GM12878 (cell line): ENCODE measurements at regions not wholly inside any gene's neighbourhood (a gene's known extent, or its start where the extent isn't known, plus 50 kb on each side); places are given as distances from the start of the nearest gene placed in this dataset.

Experiments
- ATAC-seq: fragments of 200-7000 bp; cut with Tn5 transposase; 3 replicates; pipeline ENCODE4 v1.9.1; 2020; ENCODE audit warnings: mild to moderate bottlenecking, moderate library complexity
- BruUV-seq: library from RNA; stranded (reverse); fragments of 400-500 nt; replicated peaks from 2 replicates; lab custom pipeline; 2021; lab: Mats Ljungman, UMichigan
- CTCF ChIA-PET: fragments of 300-600 bp; sonication (Branson Sonifier 250); formaldehyde crosslinking; extraction: SDS; loops from one replicate; lab custom pipeline; 2021; ENCODE audit warnings: inconsistent platforms; lab: Yijun Ruan, JAX
- POLR2A ChIA-PET: fragments of 350-600 bp; formaldehyde crosslinking; extraction: SDS; loops from one replicate; lab custom pipeline; 2021; ENCODE audit warnings: inconsistent platforms; lab: Charles Lee
- RAD21 ChIA-PET: fragments of 300-600 bp; sonication (Branson Sonifier 250); formaldehyde crosslinking; loops from one replicate; lab custom pipeline; 2023; ENCODE audit warnings: antibody characterized with exemption; ENCODE audit not compliant: unreplicated experiment; lab: Charles Lee
- SMC1A ChIA-PET: fragments of 300-600 bp; sonication (Branson Sonifier 250); formaldehyde crosslinking; loops from one replicate; lab custom pipeline; 2023; ENCODE audit not compliant: unreplicated experiment, uncharacterized antibody; lab: Charles Lee
- DNase-seq: peaks from one replicate; pipeline ENCODE4 v3.0.0-alpha.2; 2011; ENCODE audit warnings: low read depth, low spot score
- FAIRE-seq: peaks from 3 replicates; lab custom pipeline; 2011; peaks lifted over from hg19 to GRCh38; lab: Jason Lieb, UNC
- H2AFZ ChIP-seq: 2 replicates; pipeline ENCODE4 v1.6.0; 2011; ENCODE audit warnings: low read depth, low read length, control low read depth; ENCODE audit not compliant: control insufficient read depth
- H3K27ac ChIP-seq: 2 replicates; pipeline ENCODE4 v1.5.1; 2011; ENCODE audit warnings: control low read depth; ENCODE audit not compliant: control insufficient read depth, insufficient read depth
- H3K27me3 ChIP-seq, 2 experiments: replicated peaks in 1 of 2; 2 replicates each; pipeline versions ENCODE4 v1.6.0 to v1.6.1; 2011; ENCODE audit warnings: low read length in 1 of 2; ENCODE audit not compliant: control insufficient read depth in 2 of 2, insufficient read depth in 2 of 2
- H3K36me3 ChIP-seq, 2 experiments: 2 replicates each; pipeline ENCODE4 v1.5.1; 2011; ENCODE audit warnings: low read length in 1 of 2; ENCODE audit not compliant: control insufficient read depth in 2 of 2, insufficient read depth in 2 of 2
- H3K4me1 ChIP-seq: 2 replicates; pipeline ENCODE4 v1.6.1; 2011; ENCODE audit warnings: mild to moderate bottlenecking, low read length, moderate library complexity, mixed read lengths; ENCODE audit not compliant: control insufficient read depth, insufficient read depth
- H3K4me2 ChIP-seq: 2 replicates; pipeline ENCODE4 v1.6.0; 2011; ENCODE audit warnings: control low read depth; ENCODE audit not compliant: control insufficient read depth, insufficient read depth
- H3K4me3 ChIP-seq: fragments of 200-600 bp; sonication (generic); 2 replicates; pipeline ENCODE4 v1.5.1; 2016
- H3K79me2 ChIP-seq: 2 replicates; pipeline ENCODE4 v1.6.0; 2011; ENCODE audit warnings: low read length; ENCODE audit not compliant: control insufficient read depth, insufficient read depth
- H3K9ac ChIP-seq: 2 replicates; pipeline ENCODE4 v1.8.0; 2011; ENCODE audit warnings: low read length, control low read depth, mixed read lengths; ENCODE audit not compliant: control insufficient read depth, insufficient read depth
- H3K9me3 ChIP-seq: replicated peaks from 3 replicates; pipeline ENCODE4 v1.5.1; 2011; ENCODE audit warnings: mild to moderate bottlenecking, low read length; ENCODE audit not compliant: control insufficient read depth, insufficient read depth
- H4K20me1 ChIP-seq: 2 replicates; pipeline ENCODE4 v1.6.0; 2011; ENCODE audit not compliant: control insufficient read depth, insufficient read depth
- ATF7 ChIP-seq: fragments of 450-650 bp; IDR thresholded peaks from 2 replicates; pipeline ENCODE4 v1.6.1; 2016; ENCODE audit warnings: low read depth, mild to moderate bottlenecking
- BCL11A ChIP-seq: IDR thresholded peaks from 2 replicates; pipeline ENCODE4 v1.6.1; 2011; ENCODE audit warnings: low read depth, low read length
- CHD4 ChIP-seq: fragments of 200-600 bp; sonication (generic); IDR thresholded peaks from 2 replicates; pipeline ENCODE4 v1.6.1; 2016; ENCODE audit warnings: mild to moderate bottlenecking
- RAD51 ChIP-seq: fragments of 450-650 bp; IDR thresholded peaks from 2 replicates; pipeline ENCODE4 v1.6.1; 2016; ENCODE audit warnings: moderate library complexity, mild to moderate bottlenecking, inconsistent platforms
- RFX5 ChIP-seq: IDR thresholded peaks from 2 replicates; pipeline ENCODE4 v1.6.1; 2011; ENCODE audit warnings: low read depth, low read length, improper control_type of control experiment
- SIX5 ChIP-seq: IDR thresholded peaks from 2 replicates; pipeline ENCODE4 v1.6.1; 2011; ENCODE audit warnings: mild to moderate bottlenecking, low read depth, low read length, moderate library complexity; ENCODE audit not compliant: severe bottlenecking
- SRF ChIP-seq, 2 experiments: IDR thresholded peaks; 2 replicates each; pipeline ENCODE4 v1.6.1; 2011; ENCODE audit warnings: low read depth in 2 of 2, low read length in 2 of 2, mild to moderate bottlenecking in 1 of 2, moderate library complexity in 1 of 2
- STAT1 ChIP-seq: fragments of 450-650 bp; conservative IDR thresholded peaks from 2 replicates; pipeline ENCODE4 v1.6.1; 2014; ENCODE audit warnings: antibody characterized with exemption, mild to moderate bottlenecking
- WGBS: methylation state at CpG from one replicate; pipeline ENCODE4 v1.1.6; 2016; ENCODE audit warnings: low lambda C conversion rate; ENCODE audit not compliant: insufficient replicate concordance, insufficient coverage; ENCODE audit errors: missing lambda C conversion rate; 5-methylcytosine and 5-hydroxymethylcytosine counted together
- in situ Hi-C: fragments of 300-500 bp; cut with MboI; formaldehyde crosslinking; loops from 9 replicates; pipeline ENCODE4 v1.14.3; 2018; ENCODE audit warnings: mixed read lengths
- intact Hi-C: fragments of 100-400 bp; cut with micrococcal nuclease; formaldehyde crosslinking; loops from one replicate; pipeline ENCODE4 v1.14.2; 2022; ENCODE audit not compliant: unreplicated experiment
- TF ChIP-seq, protein P1 (sequence below): fragments of 450-650 bp; formaldehyde crosslinking; IDR thresholded peaks from 2 replicates; pipeline ENCODE4 v1.4.0; 2020; ENCODE audit warnings: mild to moderate bottlenecking, moderate library complexity
- TF ChIP-seq, protein P2 (sequence below): fragments of 150-350 bp; IDR thresholded peaks from 2 replicates; pipeline ENCODE4 v1.6.1; 2014; ENCODE audit warnings: mild to moderate bottlenecking, low read depth, low read length
- TF ChIP-seq, protein P3 (sequence below): fragments of 450-650 bp; IDR thresholded peaks from 2 replicates; pipeline ENCODE4 v1.6.1; 2017; ENCODE audit warnings: borderline replicate concordance
- TF ChIP-seq, protein P4 (sequence below): fragments of 150-350 bp; IDR thresholded peaks from 2 replicates; pipeline ENCODE4 v1.6.1; 2016; ENCODE audit warnings: low read depth, low read length

DNA sequence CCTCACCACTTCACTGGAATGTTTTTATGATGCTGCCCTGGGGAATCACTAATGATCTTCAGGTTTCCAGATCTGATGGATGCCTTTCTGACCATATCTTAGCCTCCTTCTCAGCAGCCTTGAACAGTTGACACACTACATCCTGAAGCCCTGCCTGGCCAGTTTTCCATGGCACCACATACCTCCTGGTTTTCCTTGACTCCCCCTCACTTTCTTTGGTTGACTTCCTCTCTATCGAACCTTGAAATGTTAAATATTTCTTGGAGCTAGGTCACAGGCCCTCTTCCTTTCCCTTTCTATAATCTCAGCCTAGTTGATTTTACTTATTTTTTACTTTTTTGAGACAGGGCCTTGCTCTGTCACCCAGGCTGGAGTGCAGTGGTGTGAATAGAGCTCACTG lies 108.8 kb upstream of the CDK1 start (continued):
- TF ChIP-seq, protein P1, sequence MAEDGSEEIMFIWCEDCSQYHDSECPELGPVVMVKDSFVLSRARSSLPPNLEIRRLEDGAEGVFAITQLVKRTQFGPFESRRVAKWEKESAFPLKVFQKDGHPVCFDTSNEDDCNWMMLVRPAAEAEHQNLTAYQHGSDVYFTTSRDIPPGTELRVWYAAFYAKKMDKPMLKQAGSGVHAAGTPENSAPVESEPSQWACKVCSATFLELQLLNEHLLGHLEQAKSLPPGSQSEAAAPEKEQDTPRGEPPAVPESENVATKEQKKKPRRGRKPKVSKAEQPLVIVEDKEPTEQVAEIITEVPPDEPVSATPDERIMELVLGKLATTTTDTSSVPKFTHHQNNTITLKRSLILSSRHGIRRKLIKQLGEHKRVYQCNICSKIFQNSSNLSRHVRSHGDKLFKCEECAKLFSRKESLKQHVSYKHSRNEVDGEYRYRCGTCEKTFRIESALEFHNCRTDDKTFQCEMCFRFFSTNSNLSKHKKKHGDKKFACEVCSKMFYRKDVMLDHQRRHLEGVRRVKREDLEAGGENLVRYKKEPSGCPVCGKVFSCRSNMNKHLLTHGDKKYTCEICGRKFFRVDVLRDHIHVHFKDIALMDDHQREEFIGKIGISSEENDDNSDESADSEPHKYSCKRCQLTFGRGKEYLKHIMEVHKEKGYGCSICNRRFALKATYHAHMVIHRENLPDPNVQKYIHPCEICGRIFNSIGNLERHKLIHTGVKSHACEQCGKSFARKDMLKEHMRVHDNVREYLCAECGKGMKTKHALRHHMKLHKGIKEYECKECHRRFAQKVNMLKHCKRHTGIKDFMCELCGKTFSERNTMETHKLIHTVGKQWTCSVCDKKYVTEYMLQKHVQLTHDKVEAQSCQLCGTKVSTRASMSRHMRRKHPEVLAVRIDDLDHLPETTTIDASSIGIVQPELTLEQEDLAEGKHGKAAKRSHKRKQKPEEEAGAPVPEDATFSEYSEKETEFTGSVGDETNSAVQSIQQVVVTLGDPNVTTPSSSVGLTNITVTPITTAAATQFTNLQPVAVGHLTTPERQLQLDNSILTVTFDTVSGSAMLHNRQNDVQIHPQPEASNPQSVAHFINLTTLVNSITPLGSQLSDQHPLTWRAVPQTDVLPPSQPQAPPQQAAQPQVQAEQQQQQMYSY: no peak

DNA sequence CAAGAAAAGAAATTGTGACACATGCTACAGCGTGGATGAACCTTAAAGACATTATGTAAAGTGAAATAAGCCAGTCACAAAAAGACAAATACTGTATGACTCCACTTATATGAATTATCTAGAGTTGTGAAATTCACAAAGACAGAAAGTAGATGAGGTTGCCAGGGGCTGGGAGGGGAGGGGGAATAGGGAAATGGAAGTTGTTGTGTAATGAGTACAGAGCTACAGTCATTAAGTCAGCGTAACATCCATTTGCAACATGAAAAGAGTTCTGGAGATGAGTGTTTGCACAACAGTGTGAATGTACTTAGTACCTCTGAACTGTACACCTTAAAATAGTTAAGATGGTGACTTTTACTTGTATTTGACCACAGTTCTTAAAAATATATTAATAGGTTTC lies 112.1 kb upstream of the CDK1 start:
- no peak overlapping the region for H3K27ac ChIP-seq
- H3K27me3 ChIP-seq: no peaks in the 10 kb centered on the region
- H4K20me1 ChIP-seq: no peaks in the 10 kb centered on the region
- CTCF ChIA-PET: no interaction called here
- no peaks in the 10 kb centered on the region for H3K79me2 ChIP-seq
- POLR2A ChIA-PET: no interaction called here
- no peak overlapping the region for H3K4me2 ChIP-seq
- RAD21 ChIA-PET: no interaction called here
- no TSS peak for BruUV-seq
- H3K9me3 ChIP-seq: no peaks in the 10 kb centered on the region
- TF ChIP-seq SIX5: no peak
- TF ChIP-seq, protein P2, sequence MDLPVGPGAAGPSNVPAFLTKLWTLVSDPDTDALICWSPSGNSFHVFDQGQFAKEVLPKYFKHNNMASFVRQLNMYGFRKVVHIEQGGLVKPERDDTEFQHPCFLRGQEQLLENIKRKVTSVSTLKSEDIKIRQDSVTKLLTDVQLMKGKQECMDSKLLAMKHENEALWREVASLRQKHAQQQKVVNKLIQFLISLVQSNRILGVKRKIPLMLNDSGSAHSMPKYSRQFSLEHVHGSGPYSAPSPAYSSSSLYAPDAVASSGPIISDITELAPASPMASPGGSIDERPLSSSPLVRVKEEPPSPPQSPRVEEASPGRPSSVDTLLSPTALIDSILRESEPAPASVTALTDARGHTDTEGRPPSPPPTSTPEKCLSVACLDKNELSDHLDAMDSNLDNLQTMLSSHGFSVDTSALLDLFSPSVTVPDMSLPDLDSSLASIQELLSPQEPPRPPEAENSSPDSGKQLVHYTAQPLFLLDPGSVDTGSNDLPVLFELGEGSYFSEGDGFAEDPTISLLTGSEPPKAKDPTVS: no peak
- no peak for TF ChIP-seq RFX5
- TF ChIP-seq ATF7: no peak
- TF ChIP-seq, protein P3, sequence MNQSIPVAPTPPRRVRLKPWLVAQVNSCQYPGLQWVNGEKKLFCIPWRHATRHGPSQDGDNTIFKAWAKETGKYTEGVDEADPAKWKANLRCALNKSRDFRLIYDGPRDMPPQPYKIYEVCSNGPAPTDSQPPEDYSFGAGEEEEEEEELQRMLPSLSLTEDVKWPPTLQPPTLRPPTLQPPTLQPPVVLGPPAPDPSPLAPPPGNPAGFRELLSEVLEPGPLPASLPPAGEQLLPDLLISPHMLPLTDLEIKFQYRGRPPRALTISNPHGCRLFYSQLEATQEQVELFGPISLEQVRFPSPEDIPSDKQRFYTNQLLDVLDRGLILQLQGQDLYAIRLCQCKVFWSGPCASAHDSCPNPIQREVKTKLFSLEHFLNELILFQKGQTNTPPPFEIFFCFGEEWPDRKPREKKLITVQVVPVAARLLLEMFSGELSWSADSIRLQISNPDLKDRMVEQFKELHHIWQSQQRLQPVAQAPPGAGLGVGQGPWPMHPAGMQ: no peak
- no peak for TF ChIP-seq SRF (IDR thresholded peaks at IDR 0.05; ENCODE audit: low read depth in 2 of 2, low read length in 2 of 2)
- no peak for TF ChIP-seq BCL11A
- TF ChIP-seq, protein P4, sequence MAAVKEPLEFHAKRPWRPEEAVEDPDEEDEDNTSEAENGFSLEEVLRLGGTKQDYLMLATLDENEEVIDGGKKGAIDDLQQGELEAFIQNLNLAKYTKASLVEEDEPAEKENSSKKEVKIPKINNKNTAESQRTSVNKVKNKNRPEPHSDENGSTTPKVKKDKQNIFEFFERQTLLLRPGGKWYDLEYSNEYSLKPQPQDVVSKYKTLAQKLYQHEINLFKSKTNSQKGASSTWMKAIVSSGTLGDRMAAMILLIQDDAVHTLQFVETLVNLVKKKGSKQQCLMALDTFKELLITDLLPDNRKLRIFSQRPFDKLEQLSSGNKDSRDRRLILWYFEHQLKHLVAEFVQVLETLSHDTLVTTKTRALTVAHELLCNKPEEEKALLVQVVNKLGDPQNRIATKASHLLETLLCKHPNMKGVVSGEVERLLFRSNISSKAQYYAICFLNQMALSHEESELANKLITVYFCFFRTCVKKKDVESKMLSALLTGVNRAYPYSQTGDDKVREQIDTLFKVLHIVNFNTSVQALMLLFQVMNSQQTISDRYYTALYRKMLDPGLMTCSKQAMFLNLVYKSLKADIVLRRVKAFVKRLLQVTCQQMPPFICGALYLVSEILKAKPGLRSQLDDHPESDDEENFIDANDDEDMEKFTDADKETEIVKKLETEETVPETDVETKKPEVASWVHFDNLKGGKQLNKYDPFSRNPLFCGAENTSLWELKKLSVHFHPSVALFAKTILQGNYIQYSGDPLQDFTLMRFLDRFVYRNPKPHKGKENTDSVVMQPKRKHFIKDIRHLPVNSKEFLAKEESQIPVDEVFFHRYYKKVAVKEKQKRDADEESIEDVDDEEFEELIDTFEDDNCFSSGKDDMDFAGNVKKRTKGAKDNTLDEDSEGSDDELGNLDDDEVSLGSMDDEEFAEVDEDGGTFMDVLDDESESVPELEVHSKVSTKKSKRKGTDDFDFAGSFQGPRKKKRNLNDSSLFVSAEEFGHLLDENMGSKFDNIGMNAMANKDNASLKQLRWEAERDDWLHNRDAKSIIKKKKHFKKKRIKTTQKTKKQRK: no peak
- no peak for TF ChIP-seq STAT1
- no peak for TF ChIP-seq RAD51
- TF ChIP-seq CHD4: no peak
- ATAC-seq (no peak), DNase-seq (no peak), FAIRE-seq (no peak)
- H2AFZ ChIP-seq: no peak overlapping the region
- H3K4me1 ChIP-seq: no peaks in the 10 kb centered on the region
- 3% methylated on average over 2 of the region's 2 CpGs for WGBS
- no peak overlapping the region for H3K4me3 ChIP-seq
- H3K36me3 ChIP-seq: no peaks in the 10 kb centered on the region
- H3K9ac ChIP-seq: no peak overlapping the region
- intact Hi-C loops (no loop called here), in situ Hi-C loops (no loop called here)
- SMC1A ChIA-PET: no interaction called here
